HUES48 (cell line): ENCODE measurements at regions not wholly inside any gene's neighbourhood (a gene's known extent, or its start where the extent isn't known, plus 50 kb on each side); places are given as distances from the start of the nearest gene placed in this dataset.

Experiments
- H3K27ac ChIP-seq: one replicate; pipeline ENCODE4 v1.7.0; 2013; ENCODE audit warnings: low read depth, low read length, inconsistent platforms
- H3K27me3 ChIP-seq: 2 replicates; pipeline ENCODE4 v1.6.1; 2013; ENCODE audit warnings: mild to moderate bottlenecking, low read length; ENCODE audit not compliant: control insufficient read depth, insufficient read depth
- H3K36me3 ChIP-seq: 2 replicates; pipeline ENCODE4 v1.6.1; 2013; ENCODE audit warnings: low read length; ENCODE audit not compliant: control insufficient read depth, insufficient read depth
- H3K4me1 ChIP-seq: 2 replicates; pipeline ENCODE4 v1.6.1; 2013; ENCODE audit warnings: mild to moderate bottlenecking, low read length; ENCODE audit not compliant: control insufficient read depth, insufficient read depth
- H3K4me3 ChIP-seq: 2 replicates; pipeline ENCODE4 v1.5.1; 2013; ENCODE audit warnings: mild to moderate bottlenecking, low read depth, low read length
- H3K9ac ChIP-seq: 2 replicates; pipeline ENCODE4 v1.6.1; 2013; ENCODE audit warnings: mild to moderate bottlenecking, low read depth, low read length, moderate library complexity
- H3K9me3 ChIP-seq: 2 replicates; pipeline ENCODE4 v1.6.1; 2013; ENCODE audit warnings: low read length; ENCODE audit not compliant: control insufficient read depth, insufficient read depth

DNA sequence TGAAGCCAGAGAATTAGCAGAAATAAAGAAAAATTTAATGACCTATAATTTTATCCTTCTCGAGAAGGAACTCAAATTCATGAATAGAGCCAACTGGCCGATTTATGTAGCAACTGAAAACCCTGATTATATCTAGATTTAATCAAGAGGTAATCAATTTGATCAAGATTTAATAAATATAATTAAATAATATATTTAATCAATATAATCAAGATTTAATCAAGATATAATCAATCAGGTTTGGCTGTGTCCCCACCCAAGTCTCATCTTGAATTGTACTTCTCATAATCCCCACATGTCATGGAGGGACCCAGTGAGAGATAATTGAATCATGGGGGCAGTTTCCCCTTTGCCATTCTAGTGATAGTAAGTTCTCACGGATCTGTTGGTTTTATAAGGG, 181.2 kb upstream of the CDIN1 start:
- Histone ChIP-seq H3K27me3 (no peaks in the 10 kb centered on the region), H3K4me3 (no peak overlapping the region), H3K4me1 (peaks cover 4% of the 10 kb centered on the region), H3K27ac (no peak overlapping the region), H3K9me3 (no peaks in the 10 kb centered on the region), H3K36me3 (no peaks in the 10 kb centered on the region), H3K9ac (no peak overlapping the region)

DNA sequence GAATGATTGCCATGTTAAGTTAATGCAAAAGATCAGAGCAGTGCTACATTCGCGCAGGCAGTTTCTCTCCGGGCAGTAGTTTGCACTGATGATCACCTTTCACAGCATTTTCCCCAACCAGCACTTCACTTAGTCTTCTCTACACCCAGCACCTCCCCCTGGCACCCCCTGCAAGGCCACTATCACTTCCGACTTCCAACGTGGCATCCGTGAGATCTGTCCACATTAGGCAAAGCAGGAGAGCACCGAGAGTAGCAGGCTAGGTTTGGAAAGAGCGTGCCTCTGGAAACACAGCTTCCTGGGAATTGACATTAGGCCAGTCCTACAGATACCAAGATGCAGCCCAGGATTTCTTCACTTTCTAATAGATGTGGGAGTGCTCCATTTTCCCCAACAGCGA, 180.2 kb upstream of the CDIN1 start:
- H3K9me3 ChIP-seq = no peaks in the 10 kb centered on the region
- H3K4me3 ChIP-seq = no peak overlapping the region
- no peak overlapping the region for H3K27ac ChIP-seq
- H3K36me3 ChIP-seq = no peaks in the 10 kb centered on the region
- peaks cover 15% of the 10 kb centered on the region for H3K4me1 ChIP-seq
- no peaks in the 10 kb centered on the region for H3K27me3 ChIP-seq
- no peak overlapping the region for H3K9ac ChIP-seq

- H3K9me3 ChIP-seq = no peaks in the 10 kb centered on the region
- H3K36me3 ChIP-seq = no peaks in the 10 kb centered on the region
- H3K27ac ChIP-seq = no peak overlapping the region
- no peak overlapping the region for H3K4me3 ChIP-seq
- H3K9ac ChIP-seq = no peak overlapping the region
- H3K27me3 ChIP-seq = no peaks in the 10 kb centered on the region
- H3K4me1 ChIP-seq = peaks cover 21% of the 10 kb centered on the region
Measured at GRCh38 chr15:36400936-36401585, 178.4 kb upstream of the CDIN1 start.

DNA sequence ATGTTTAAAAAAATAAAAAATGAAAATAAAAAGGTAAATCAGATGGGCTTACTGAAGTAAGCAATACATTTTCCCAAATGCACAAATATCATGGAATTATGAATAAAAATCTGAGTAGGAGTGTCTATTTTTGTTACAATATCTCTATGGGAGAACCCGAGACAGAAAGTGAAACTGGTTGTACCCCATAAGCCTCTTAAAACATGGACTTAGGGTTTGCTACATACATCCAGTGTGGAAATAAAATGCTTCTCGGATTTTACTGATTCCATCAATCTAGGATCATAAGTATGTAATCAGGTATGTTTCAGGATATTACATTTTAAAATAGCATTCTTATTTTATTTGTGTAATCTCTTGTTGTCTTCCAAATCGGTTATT, 177.8 kb upstream of the CDIN1 start:
- peaks cover 26% of the 10 kb centered on the region for H3K4me1 ChIP-seq
- H3K9me3 ChIP-seq = no peaks in the 10 kb centered on the region
- no peak overlapping the region for H3K9ac ChIP-seq
- no peaks in the 10 kb centered on the region for H3K36me3 ChIP-seq
- no peaks in the 10 kb centered on the region for H3K27me3 ChIP-seq
- no peak overlapping the region for H3K27ac ChIP-seq
- no peak overlapping the region for H3K4me3 ChIP-seq

DNA sequence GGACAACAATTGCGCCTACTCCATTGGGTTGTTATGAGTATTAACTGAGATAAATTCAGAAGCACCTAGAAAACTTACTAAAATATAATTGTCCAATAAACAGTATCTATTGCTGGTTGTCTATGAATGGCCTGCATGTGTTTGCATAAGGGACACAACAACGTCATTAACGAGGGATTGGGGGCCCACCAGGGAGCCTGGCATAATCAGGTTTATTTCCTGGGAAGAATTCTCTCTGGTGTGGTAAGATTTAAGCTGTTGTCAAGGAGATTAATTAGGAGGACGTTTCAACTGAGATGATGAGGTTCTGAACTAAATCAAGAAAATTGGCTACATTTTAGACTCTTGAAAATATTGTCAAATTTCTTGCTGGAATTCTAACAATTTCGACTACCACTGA, 176.1 kb upstream of the CDIN1 start:
- Histone ChIP-seq H3K4me1 (peaks cover 43% of the 10 kb centered on the region), H3K9ac (no peak overlapping the region), H3K27ac (no peak overlapping the region), H3K27me3 (no peaks in the 10 kb centered on the region), H3K4me3 (no peak overlapping the region), H3K36me3 (no peaks in the 10 kb centered on the region), H3K9me3 (no peaks in the 10 kb centered on the region)

GRCh38 chr15:36406366-36406765, 173.1 kb upstream of the CDIN1 start:
- Histone ChIP-seq H3K4me1 (peaks cover 46% of the 10 kb centered on the region), H3K9ac (no peak overlapping the region), H3K27ac (peak overlapping the region; percentile 92), H3K36me3 (no peaks in the 10 kb centered on the region), H3K9me3 (0 out of 2 replicates have a peak, but pooled peaks cover 2% of the 10 kb centered on the region), H3K4me3 (peak overlapping the region; percentile 6; the same call in 1 of the 2 replicates), H3K27me3 (no peaks in the 10 kb centered on the region)

DNA sequence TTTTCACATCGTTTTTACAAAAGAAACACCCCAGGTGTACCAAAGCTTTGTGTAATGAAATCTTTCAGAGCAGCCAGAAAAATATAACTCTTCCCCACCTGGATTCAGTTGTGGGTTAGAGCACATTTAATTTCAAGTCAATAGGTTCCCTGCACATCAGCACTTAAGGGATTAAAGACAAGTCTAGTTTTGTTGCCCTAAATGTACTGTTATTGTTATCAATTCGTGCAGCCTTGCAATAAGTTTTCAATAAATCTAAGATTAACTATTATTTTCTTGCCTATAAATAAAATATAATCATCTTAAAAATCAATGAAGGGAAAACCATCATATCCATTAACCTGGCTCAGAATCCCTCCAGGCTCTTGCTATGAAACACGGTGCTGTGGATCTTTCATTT, 172.5 kb upstream of the CDIN1 start:
- Histone ChIP-seq H3K4me1 (peaks cover 46% of the 10 kb centered on the region), H3K9ac (no peak overlapping the region), H3K36me3 (no peaks in the 10 kb centered on the region), H3K27me3 (no peaks in the 10 kb centered on the region), H3K4me3 (peak overlapping the region; percentile 6; the same call in 1 of the 2 replicates), H3K9me3 (0 out of 2 replicates have a peak, but pooled peaks cover 2% of the 10 kb centered on the region), H3K27ac (peak overlapping the region; percentile 92)

DNA sequence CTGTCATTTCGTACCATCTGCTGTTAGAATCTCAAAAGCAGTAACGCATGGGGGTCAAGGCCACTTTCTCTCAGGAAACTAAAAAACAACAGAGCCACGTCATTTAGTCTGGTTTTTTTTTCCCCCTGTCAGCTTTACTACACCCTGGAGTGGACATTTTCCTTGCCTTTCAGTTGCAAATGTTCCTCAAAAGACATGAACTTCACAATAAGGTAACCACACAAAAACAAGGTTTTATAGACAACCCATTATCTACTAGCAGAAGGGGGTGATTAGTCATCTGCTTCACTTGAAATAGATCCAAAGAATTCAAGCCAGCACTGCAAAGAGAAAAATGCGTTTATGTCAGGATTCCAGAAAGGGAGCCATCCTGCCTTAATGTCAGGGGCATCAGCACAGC, 171.8 kb upstream of the CDIN1 start:
- H3K27ac ChIP-seq = peak overlapping the region; percentile 92
- H3K27me3 ChIP-seq = no peaks in the 10 kb centered on the region
- no peaks in the 10 kb centered on the region for H3K36me3 ChIP-seq
- H3K9ac ChIP-seq = 0 out of 2 replicates have a peak overlapping the region, but pooled peaks have one; percentile 4
- peaks cover 46% of the 10 kb centered on the region for H3K4me1 ChIP-seq
- 0 out of 2 replicates have a peak, but pooled peaks cover 2% of the 10 kb centered on the region for H3K9me3 ChIP-seq
- no peak overlapping the region for H3K4me3 ChIP-seq

GRCh38 chr15:36409819-36410218, 169.6 kb upstream of the CDIN1 start:
- Histone ChIP-seq H3K36me3 (no peaks in the 10 kb centered on the region), H3K27ac (no peak overlapping the region), H3K9me3 (0 out of 2 replicates have a peak, but pooled peaks cover 2% of the 10 kb centered on the region), H3K4me3 (no peak overlapping the region), H3K4me1 (peaks cover 30% of the 10 kb centered on the region), H3K27me3 (no peaks in the 10 kb centered on the region), H3K9ac (no peak overlapping the region)

DNA sequence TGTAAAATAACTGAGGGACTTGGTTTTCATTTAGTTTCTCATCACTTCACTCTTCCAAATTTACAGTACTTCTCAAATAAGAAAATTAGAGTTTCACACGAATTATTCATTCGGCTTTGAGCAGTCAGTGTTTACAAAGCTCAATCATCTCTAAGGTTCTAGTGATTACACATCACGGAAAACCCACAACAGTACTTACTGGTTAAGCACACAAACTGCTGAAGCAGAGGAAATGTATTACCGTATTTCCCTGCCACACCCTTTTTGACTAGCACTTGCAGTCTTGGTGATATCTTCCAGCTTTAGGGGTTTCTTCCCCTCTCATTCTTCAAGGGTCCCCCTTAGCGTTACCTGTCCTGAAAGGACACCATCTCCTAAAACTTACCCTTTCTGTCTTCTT, 164.8 kb upstream of the CDIN1 start:
- H3K27me3 ChIP-seq = no peaks in the 10 kb centered on the region
- no peak overlapping the region for H3K9ac ChIP-seq
- 0 out of 2 replicates have a peak, but pooled peaks cover 2% of the 10 kb centered on the region for H3K9me3 ChIP-seq
- H3K4me1 ChIP-seq = no peaks in the 10 kb centered on the region
- no peaks in the 10 kb centered on the region for H3K36me3 ChIP-seq
- H3K4me3 ChIP-seq = no peak overlapping the region
- H3K27ac ChIP-seq = no peak overlapping the region

DNA sequence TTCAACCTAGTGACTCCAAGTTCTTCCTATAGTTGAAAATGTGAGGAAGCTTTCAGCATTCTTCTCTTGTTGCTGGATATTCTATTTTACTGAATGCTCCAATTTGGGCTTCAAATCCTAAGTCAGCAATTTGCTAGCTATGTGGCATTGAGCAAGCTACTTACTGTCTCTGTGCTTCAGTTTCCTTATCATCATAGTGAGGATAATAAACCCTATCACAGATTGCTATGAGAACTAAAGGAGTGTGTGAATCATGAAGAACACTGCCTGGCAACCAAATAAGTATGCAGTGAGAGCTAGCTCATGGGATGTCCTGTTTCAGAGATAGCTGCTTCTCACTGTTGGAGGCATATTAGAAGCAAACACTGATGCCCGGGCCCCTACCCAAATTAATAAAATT, 163.8 kb upstream of the CDIN1 start:
- Histone ChIP-seq H3K27ac (no peak overlapping the region), H3K4me3 (no peak overlapping the region), H3K9ac (no peak overlapping the region), H3K36me3 (no peaks in the 10 kb centered on the region), H3K27me3 (no peaks in the 10 kb centered on the region), H3K4me1 (no peaks in the 10 kb centered on the region), H3K9me3 (no peaks in the 10 kb centered on the region)
